Neural progenitor cell (in vitro differentiated cells): ENCODE measurements at regions not wholly inside any gene's neighbourhood (a gene's known extent, or its start where the extent isn't known, plus 50 kb on each side); places are given as distances from the start of the nearest gene placed in this dataset.

Source experiments
- DNase-seq: peaks from one replicate; pipeline ENCODE4 v3.0.0-alpha.2; 2016; ENCODE audit warnings: low spot score
- H2AFZ ChIP-seq: fragments of 200-600 bp; sonication (generic); replicated peaks from 2 replicates; pipeline ENCODE4 v1.6.1; 2016; ENCODE audit warnings: antibody characterized with exemption
- H3F3A ChIP-seq: fragments of 200-600 bp; sonication (generic); 2 replicates; pipeline ENCODE4 v1.6.1; 2016; ENCODE audit warnings: antibody characterized with exemption, low read depth
- H3K27ac ChIP-seq: fragments of 200-600 bp; sonication (generic); 2 replicates; pipeline ENCODE4 v1.5.1; 2016; ENCODE audit warnings: mild to moderate bottlenecking
- H3K27me3 ChIP-seq: fragments of 200-600 bp; sonication (generic); 2 replicates; pipeline ENCODE4 v1.6.1; 2016; ENCODE audit warnings: mild to moderate bottlenecking, moderate library complexity
- H3K36me3 ChIP-seq: fragments of 200-600 bp; sonication (generic); 2 replicates; pipeline ENCODE4 v1.5.1; 2016
- H3K4me1 ChIP-seq: fragments of 200-600 bp; sonication (generic); 2 replicates; pipeline ENCODE4 v1.6.1; 2016; ENCODE audit warnings: mixed run types
- H3K4me2 ChIP-seq: fragments of 200-600 bp; sonication (generic); 2 replicates; pipeline ENCODE4 v1.6.1; 2016
- H3K4me3 ChIP-seq: fragments of 200-600 bp; sonication (generic); 2 replicates; pipeline ENCODE4 v1.5.1; 2016
- H3K79me2 ChIP-seq: fragments of 200-600 bp; sonication (generic); 2 replicates; pipeline ENCODE4 v1.6.1; 2016; ENCODE audit warnings: low read depth
- H3K9ac ChIP-seq: fragments of 200-600 bp; sonication (generic); 2 replicates; pipeline ENCODE4 v1.6.1; 2016
- H3K9me3 ChIP-seq: fragments of 200-600 bp; sonication (generic); 2 replicates; pipeline ENCODE4 v1.5.1; 2016; ENCODE audit warnings: low read depth
- H4K20me1 ChIP-seq: fragments of 200-600 bp; sonication (generic); 2 replicates; pipeline ENCODE4 v1.6.1; 2016; ENCODE audit warnings: low read depth
- H3K27ac Mint-ChIP-seq: 3 replicates; pipeline ENCODE4 v1.8.0; 2021; ENCODE audit warnings: mixed read lengths
- H3K27me3 Mint-ChIP-seq: 2 replicates; pipeline ENCODE4 v1.8.0; 2022; ENCODE audit warnings: low read depth, mild to moderate bottlenecking, inconsistent platforms, moderate library complexity, mixed read lengths; ENCODE audit not compliant: insufficient read depth
- H3K36me3 Mint-ChIP-seq: 3 replicates; pipeline ENCODE4 v1.8.0; 2021; ENCODE audit warnings: mixed read lengths
- H3K4me1 Mint-ChIP-seq: 3 replicates; pipeline ENCODE4 v1.8.0; 2021; ENCODE audit warnings: mixed read lengths
- H3K4me3 Mint-ChIP-seq: 3 replicates; pipeline ENCODE4 v1.8.0; 2021; ENCODE audit warnings: mild to moderate bottlenecking, moderate library complexity, mixed read lengths
- H3K9me3 Mint-ChIP-seq: 3 replicates; pipeline ENCODE4 v1.8.0; 2020; ENCODE audit warnings: mixed read lengths
- CTCF ChIP-seq: fragments of 200-600 bp; sonication (generic); IDR thresholded peaks from 2 replicates; pipeline ENCODE4 v1.5.1; 2017; ENCODE audit warnings: antibody characterized with exemption, mild to moderate bottlenecking
- EZH2 ChIP-seq: fragments of 200-600 bp; sonication (generic); IDR thresholded peaks from 2 replicates; pipeline ENCODE4 v1.6.1; 2017; ENCODE audit warnings: antibody characterized with exemption, mild to moderate bottlenecking, moderate library complexity
- EZH2phosphoT487 ChIP-seq: fragments of 200-600 bp; sonication (generic); IDR thresholded peaks from 2 replicates; pipeline ENCODE4 v1.6.1; 2017; ENCODE audit warnings: antibody characterized with exemption

DNA sequence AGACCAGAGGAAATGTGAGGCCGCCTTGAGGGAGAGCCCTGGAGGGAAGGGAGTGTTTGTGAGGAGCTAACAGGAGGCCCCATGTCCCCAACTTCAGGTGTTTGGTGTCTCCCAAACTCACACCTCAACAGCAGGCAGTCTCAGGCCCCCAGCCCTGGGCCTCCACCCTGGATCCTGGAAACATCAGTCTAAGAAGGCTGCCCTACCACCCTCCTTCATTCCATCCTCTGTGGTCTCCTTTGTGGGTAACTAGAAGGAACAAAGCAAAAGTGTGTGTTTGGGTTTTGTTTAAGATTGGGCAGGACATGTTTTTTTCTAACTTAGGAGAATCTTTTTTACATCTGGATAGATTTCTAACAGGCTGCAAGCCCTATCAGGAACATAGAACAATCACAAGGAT lies 404.3 kb downstream of the BCL11A start:
- Histone ChIP-seq H3K27ac (no peak overlapping the region), H4K20me1 (no peaks in the 10 kb centered on the region), H3F3A (no peaks in the 10 kb centered on the region), H3K27me3 (no peaks in the 10 kb centered on the region), H3K9ac (no peak overlapping the region), H2AFZ (no peak overlapping the region), H3K4me3 (no peak overlapping the region), H3K9me3 (peaks cover 2% of the 10 kb centered on the region), H3K4me2 (no peak overlapping the region), H3K79me2 (no peaks in the 10 kb centered on the region), H3K36me3 (no peaks in the 10 kb centered on the region), H3K4me1 (no peaks in the 10 kb centered on the region)
- no peak overlapping the region for H3K4me3 Mint-ChIP-seq
- H3K9me3 Mint-ChIP-seq, result peaks cover 5% of the 10 kb centered on the region
- no peaks in the 10 kb centered on the region for H3K36me3 Mint-ChIP-seq
- H3K4me1 Mint-ChIP-seq, result no peaks in the 10 kb centered on the region
- no peak for DNase-seq
- no peak for TF ChIP-seq CTCF
- TF ChIP-seq EZH2, result no peak
- no peak for TF ChIP-seq EZH2phosphoT487
- H3K27me3 Mint-ChIP-seq, result peaks cover 3% of the 10 kb centered on the region
- no peak overlapping the region for H3K27ac Mint-ChIP-seq

GRCh38 chr2:60148716-60149115 lies 404.7 kb downstream of the BCL11A start:
- peaks cover 3% of the 10 kb centered on the region for H3K27me3 Mint-ChIP-seq
- Histone ChIP-seq H3K4me2 (no peak overlapping the region), H3K4me1 (no peaks in the 10 kb centered on the region), H4K20me1 (no peaks in the 10 kb centered on the region), H3K4me3 (no peak overlapping the region), H3K79me2 (no peaks in the 10 kb centered on the region), H2AFZ (no peak overlapping the region), H3K9me3 (peaks cover 2% of the 10 kb centered on the region), H3K27me3 (no peaks in the 10 kb centered on the region), H3K27ac (no peak overlapping the region), H3F3A (no peaks in the 10 kb centered on the region), H3K36me3 (no peaks in the 10 kb centered on the region), H3K9ac (no peak overlapping the region)
- H3K9me3 Mint-ChIP-seq, result peaks cover 5% of the 10 kb centered on the region
- H3K36me3 Mint-ChIP-seq, result no peaks in the 10 kb centered on the region
- no peak overlapping the region for H3K4me3 Mint-ChIP-seq
- no peak overlapping the region for H3K27ac Mint-ChIP-seq
- TF ChIP-seq EZH2, result no peak
- no peak for TF ChIP-seq CTCF
- TF ChIP-seq EZH2phosphoT487, result no peak
- no peaks in the 10 kb centered on the region for H3K4me1 Mint-ChIP-seq
- no peak for DNase-seq

- peaks cover 7% of the 10 kb centered on the region for H3K9me3 ChIP-seq
- H3K4me1 ChIP-seq, result no peaks in the 10 kb centered on the region
- no peaks in the 10 kb centered on the region for H3F3A ChIP-seq
- DNase-seq, result no peak
- H3K4me3 ChIP-seq, result no peak overlapping the region
- Mint-ChIP-seq H3K27me3 (peaks cover 2% of the 10 kb centered on the region), H3K4me3 (no peak overlapping the region), H3K36me3 (no peaks in the 10 kb centered on the region), H3K9me3 (peaks cover 14% of the 10 kb centered on the region), H3K27ac (no peak overlapping the region), H3K4me1 (peaks cover 9% of the 10 kb centered on the region)
- H3K27me3 ChIP-seq, result no peaks in the 10 kb centered on the region
- H3K27ac ChIP-seq, result no peak overlapping the region
- H3K4me2 ChIP-seq, result no peak overlapping the region
- TF ChIP-seq CTCF (no peak), EZH2phosphoT487 (no peak), EZH2 (no peak)
- H4K20me1 ChIP-seq, result no peaks in the 10 kb centered on the region
- H2AFZ ChIP-seq, result no peak overlapping the region
- H3K79me2 ChIP-seq, result no peaks in the 10 kb centered on the region
- no peak overlapping the region for H3K9ac ChIP-seq
- H3K36me3 ChIP-seq, result no peaks in the 10 kb centered on the region
Observed at GRCh38 chr2:60140185-60140584, 413.3 kb downstream of the BCL11A start.
